ENCODE measurements at regions not wholly inside any gene's neighbourhood (a gene's known extent, or its start where the extent isn't known, plus 50 kb on each side); places are given as distances from the start of the nearest gene placed in this dataset.

DNA sequence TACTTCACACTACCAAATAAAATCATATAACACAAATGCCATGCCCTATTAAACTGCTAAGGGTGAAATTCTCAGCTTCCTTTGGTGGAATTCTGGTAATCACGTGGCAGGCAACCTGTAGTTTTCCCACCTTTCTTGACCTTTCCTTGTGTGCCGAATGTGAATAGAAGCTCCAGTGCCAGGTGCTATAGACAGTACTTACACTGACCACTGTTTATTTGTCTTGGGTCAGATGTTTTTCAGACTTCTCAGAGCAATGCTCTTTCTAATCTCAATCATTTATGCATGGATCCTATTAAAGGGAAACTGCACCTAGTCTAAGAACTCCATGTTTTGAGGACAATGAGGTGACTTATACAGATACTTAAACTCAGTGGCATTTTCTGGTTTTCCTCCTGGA lies 296.8 kb upstream of the DIAPH2 start:
- Histone ChIP-seq H3K4me1 (ENCODE audit: control insufficient read depth, insufficient read depth, low read length) (no peaks in the 10 kb centered on the region), H3K27me3 (ENCODE audit: control insufficient read depth, insufficient read depth, low read length) (no peaks in the 10 kb centered on the region), H3K36me3 (ENCODE audit: control insufficient read depth, insufficient read depth, low read length) (no peaks in the 10 kb centered on the region), H3K4me3 (ENCODE audit: low read length) (no peak overlapping the region), H3K9me3 (ENCODE audit: control insufficient read depth, insufficient read depth, low read length) (no peaks in the 10 kb centered on the region), H3K27ac (ENCODE audit: low read length) (no peak overlapping the region)
- no CpG with 5 or more reads among the region's 2 CpGs for WGBS (ENCODE audit: insufficient coverage, insufficient read length)
- no peak for DNase-seq (ENCODE audit: low read depth, low spot score)

DNA sequence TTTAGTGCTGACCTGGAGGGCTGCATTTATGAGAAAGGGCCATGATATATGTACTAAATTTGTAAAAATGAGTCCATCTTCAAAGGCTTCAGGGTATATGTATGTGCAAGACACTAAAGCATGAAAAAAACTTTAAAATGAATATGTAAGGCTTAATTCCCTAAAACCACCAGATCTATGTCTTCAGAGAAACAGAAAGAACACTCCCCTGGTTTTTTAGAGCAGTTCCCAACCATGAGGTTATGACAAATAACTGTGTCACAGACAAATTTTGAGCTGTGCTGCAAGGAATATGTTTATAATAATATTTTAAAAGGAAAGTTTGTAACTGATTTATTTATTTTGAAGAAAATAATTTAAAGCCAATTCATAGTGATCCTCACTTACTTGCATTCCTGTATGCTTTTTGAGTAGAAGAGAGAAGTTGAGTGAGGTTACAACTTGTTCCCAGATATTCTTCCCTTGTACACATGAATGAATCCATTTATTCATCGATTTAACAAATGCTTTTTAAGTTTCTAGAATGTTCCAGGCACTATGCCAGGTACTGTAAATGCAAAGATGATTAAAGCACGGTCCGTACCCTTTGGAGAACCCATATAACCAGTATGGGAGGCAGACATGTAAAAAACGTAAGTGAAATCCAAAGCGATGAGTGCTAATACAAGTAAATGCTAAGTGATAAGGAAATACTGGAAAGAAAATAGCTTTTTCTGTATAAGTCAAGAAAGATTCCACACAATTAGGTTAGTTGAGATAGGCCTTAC lies 295.2 kb upstream of the DIAPH2 start:
- Histone ChIP-seq H3K4me1 (ENCODE audit: control insufficient read depth, insufficient read depth, low read length) (no peaks in the 10 kb centered on the region), H3K9me3 (ENCODE audit: control insufficient read depth, insufficient read depth, low read length) (no peaks in the 10 kb centered on the region), H3K36me3 (ENCODE audit: control insufficient read depth, insufficient read depth, low read length) (no peaks in the 10 kb centered on the region), H3K4me3 (ENCODE audit: low read length) (no peak overlapping the region), H3K27me3 (ENCODE audit: control insufficient read depth, insufficient read depth, low read length) (no peaks in the 10 kb centered on the region), H3K27ac (ENCODE audit: low read length) (no peak overlapping the region)
- WGBS (ENCODE audit: insufficient coverage, insufficient read length): no CpG with 5 or more reads among the region's 5 CpGs
- DNase-seq (ENCODE audit: low read depth, low spot score): no peak

DNA sequence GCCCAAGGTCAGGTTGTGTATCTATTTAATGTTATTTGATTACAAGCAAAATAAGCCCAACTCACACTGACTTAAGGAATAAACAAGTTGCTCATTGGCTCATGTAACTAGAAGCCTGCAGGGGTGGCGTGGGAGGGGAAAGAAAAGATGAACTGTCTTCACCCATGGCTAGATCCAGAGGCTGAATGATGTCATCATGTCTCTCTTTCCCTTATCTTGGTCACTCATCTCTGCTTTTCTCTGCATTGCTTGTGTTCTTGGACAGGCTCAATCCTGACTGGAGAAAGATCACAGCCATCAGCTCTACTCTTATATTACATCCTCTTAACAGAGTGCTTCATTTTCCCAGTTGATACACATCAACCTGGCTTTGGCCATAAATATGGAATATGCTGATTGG lies 290.0 kb upstream of the DIAPH2 start:
- Histone ChIP-seq H3K36me3 (ENCODE audit: control insufficient read depth, insufficient read depth, low read length) (no peaks in the 10 kb centered on the region), H3K4me1 (ENCODE audit: control insufficient read depth, insufficient read depth, low read length) (no peaks in the 10 kb centered on the region), H3K9me3 (ENCODE audit: control insufficient read depth, insufficient read depth, low read length) (no peaks in the 10 kb centered on the region), H3K27me3 (ENCODE audit: control insufficient read depth, insufficient read depth, low read length) (no peaks in the 10 kb centered on the region), H3K27ac (ENCODE audit: low read length) (no peak overlapping the region), H3K4me3 (ENCODE audit: low read length) (no peak overlapping the region)
- no CpG with 5 or more reads among the region's 1 CpG for WGBS (ENCODE audit: insufficient coverage, insufficient read length)
- no peak for DNase-seq (ENCODE audit: low read depth, low spot score)

DNA sequence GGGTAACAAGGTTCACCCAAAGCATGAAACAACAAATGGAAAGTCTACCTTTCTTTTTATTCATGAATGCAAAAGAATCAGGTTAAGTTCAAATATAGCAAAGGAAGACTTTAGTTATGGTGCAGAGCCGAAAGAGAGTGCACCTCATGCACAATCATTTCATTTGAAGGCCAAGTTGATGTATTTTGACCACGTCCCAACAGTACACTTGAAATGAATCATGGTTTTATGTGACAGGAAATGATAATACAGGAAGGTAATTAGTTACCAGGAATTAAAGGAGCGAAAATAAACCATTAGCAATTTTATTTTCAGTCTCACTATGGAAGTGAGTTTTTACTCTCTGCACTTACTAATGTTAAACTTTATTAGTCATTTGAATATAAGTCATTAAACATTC lies 281.2 kb upstream of the DIAPH2 start:
- WGBS (ENCODE audit: insufficient coverage, insufficient read length): no CpG with 5 or more reads among the region's 3 CpGs
- no peaks in the 10 kb centered on the region for H3K36me3 ChIP-seq (ENCODE audit: control insufficient read depth, insufficient read depth, low read length)
- H3K4me3 ChIP-seq (ENCODE audit: low read length): no peak overlapping the region
- H3K4me1 ChIP-seq (ENCODE audit: control insufficient read depth, insufficient read depth, low read length): no peaks in the 10 kb centered on the region
- no peak for DNase-seq (ENCODE audit: low read depth, low spot score)
- H3K27me3 ChIP-seq (ENCODE audit: control insufficient read depth, insufficient read depth, low read length): no peaks in the 10 kb centered on the region
- no peaks in the 10 kb centered on the region for H3K9me3 ChIP-seq (ENCODE audit: control insufficient read depth, insufficient read depth, low read length)
- no peak overlapping the region for H3K27ac ChIP-seq (ENCODE audit: low read length)

DNA sequence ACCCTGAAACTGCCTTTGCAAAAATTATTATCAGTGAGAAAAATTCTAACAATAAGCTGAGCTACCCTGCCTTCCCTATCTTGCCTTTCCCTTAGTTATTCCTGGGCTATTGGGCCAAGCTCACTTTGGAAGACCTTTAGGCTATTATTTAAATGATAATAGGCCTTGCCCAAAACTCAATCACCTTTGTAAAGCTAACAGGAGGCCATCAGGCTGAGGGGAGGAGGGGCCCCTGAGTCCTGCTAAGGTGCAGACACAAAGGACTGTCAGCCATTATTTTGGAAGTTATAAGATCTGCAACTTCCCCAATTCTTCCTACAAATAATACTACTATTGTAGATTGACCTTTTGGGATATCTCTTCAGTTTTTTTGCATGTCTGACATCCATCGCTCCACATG lies 278.8 kb upstream of the DIAPH2 start:
- no peaks in the 10 kb centered on the region for H3K4me1 ChIP-seq (ENCODE audit: control insufficient read depth, insufficient read depth, low read length)
- H3K36me3 ChIP-seq (ENCODE audit: control insufficient read depth, insufficient read depth, low read length): no peaks in the 10 kb centered on the region
- no peak overlapping the region for H3K4me3 ChIP-seq (ENCODE audit: low read length)
- H3K27me3 ChIP-seq (ENCODE audit: control insufficient read depth, insufficient read depth, low read length): no peaks in the 10 kb centered on the region
- no peak for DNase-seq (ENCODE audit: low read depth, low spot score)
- whole genome bisulfite sequencing (ENCODE audit: insufficient coverage, insufficient read length): no CpG with 5 or more reads among the region's 1 CpG
- no peak overlapping the region for H3K27ac ChIP-seq (ENCODE audit: low read length)
- H3K9me3 ChIP-seq (ENCODE audit: control insufficient read depth, insufficient read depth, low read length): no peaks in the 10 kb centered on the region

DNA sequence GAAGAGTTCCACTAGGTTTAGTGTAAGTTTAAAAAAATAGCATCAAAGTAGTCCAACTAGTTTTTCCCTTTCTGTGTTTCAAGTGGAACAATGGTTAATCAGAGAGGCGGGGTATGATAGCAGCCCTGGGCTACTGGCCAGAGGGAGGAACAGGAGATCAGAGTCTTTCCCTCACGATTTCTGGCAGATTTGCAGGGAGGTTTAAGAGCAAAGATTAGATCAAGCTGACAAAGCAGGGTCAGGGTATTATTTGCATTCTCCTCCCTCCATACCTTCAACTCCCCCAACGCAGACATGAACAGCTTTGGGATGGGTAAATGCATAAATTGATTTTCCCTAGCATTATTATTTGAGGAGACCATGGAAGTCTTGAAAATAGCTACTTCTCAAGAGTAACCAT lies 277.6 kb upstream of the DIAPH2 start:
- Histone ChIP-seq H3K4me1 (ENCODE audit: control insufficient read depth, insufficient read depth, low read length) (no peaks in the 10 kb centered on the region), H3K4me3 (ENCODE audit: low read length) (no peak overlapping the region), H3K9me3 (ENCODE audit: control insufficient read depth, insufficient read depth, low read length) (no peaks in the 10 kb centered on the region), H3K27ac (ENCODE audit: low read length) (no peak overlapping the region), H3K36me3 (ENCODE audit: control insufficient read depth, insufficient read depth, low read length) (no peaks in the 10 kb centered on the region), H3K27me3 (ENCODE audit: control insufficient read depth, insufficient read depth, low read length) (no peaks in the 10 kb centered on the region)
- WGBS (ENCODE audit: insufficient coverage, insufficient read length): no CpG with 5 or more reads among the region's 3 CpGs
- no peak for DNase-seq (ENCODE audit: low read depth, low spot score)

DNA sequence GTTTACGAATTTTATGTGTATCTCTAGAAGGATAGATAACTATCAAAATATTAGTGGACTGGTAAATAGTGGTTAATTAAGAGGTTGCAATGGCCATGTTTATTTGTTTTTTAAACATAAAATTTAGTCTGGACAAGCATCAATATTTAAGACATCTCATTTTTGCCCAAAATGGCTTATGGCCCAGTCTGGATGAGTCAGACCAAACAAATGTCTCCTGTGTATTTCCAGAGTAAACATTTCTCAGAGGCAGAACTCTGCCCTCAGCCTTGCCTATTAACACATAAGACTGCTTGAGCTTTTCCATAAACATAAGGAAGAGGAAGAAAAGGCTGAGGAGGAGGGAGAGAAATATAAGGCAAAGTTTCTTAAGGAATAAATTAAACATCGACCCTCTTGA lies 277.1 kb upstream of the DIAPH2 start:
- Histone ChIP-seq H3K27ac (ENCODE audit: low read length) (no peak overlapping the region), H3K27me3 (ENCODE audit: control insufficient read depth, insufficient read depth, low read length) (no peaks in the 10 kb centered on the region), H3K4me1 (ENCODE audit: control insufficient read depth, insufficient read depth, low read length) (no peaks in the 10 kb centered on the region), H3K4me3 (ENCODE audit: low read length) (no peak overlapping the region), H3K36me3 (ENCODE audit: control insufficient read depth, insufficient read depth, low read length) (no peaks in the 10 kb centered on the region), H3K9me3 (ENCODE audit: control insufficient read depth, insufficient read depth, low read length) (no peaks in the 10 kb centered on the region)
- no peak for DNase-seq (ENCODE audit: low read depth, low spot score)
- WGBS (ENCODE audit: insufficient coverage, insufficient read length): no CpG with 5 or more reads among the region's 2 CpGs

DNA sequence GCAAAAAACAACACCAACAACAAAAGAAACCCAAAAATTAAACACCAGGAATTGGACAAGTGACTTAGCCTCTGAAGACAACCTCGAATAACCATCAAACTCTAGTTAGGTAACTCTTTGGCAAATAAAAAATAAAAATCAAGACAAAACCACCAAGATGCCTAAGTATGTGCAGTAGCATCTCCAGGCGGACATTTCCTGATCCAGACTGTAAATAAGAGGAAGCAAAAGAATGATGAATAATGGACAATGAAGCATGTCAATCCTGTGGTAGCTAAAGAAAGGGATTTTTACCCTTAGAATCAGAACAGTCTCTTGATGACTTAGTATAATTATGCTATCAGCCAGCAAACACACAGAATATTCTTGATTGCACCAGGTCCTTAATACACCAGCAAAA lies 276.7 kb upstream of the DIAPH2 start:
- no peaks in the 10 kb centered on the region for H3K4me1 ChIP-seq (ENCODE audit: control insufficient read depth, insufficient read depth, low read length)
- no peaks in the 10 kb centered on the region for H3K36me3 ChIP-seq (ENCODE audit: control insufficient read depth, insufficient read depth, low read length)
- H3K4me3 ChIP-seq (ENCODE audit: low read length): no peak overlapping the region
- DNase-seq (ENCODE audit: low read depth, low spot score): no peak
- H3K27ac ChIP-seq (ENCODE audit: low read length): no peak overlapping the region
- H3K27me3 ChIP-seq (ENCODE audit: control insufficient read depth, insufficient read depth, low read length): no peaks in the 10 kb centered on the region
- no CpG with 5 or more reads among the region's 2 CpGs for WGBS (ENCODE audit: insufficient coverage, insufficient read length)
- H3K9me3 ChIP-seq (ENCODE audit: control insufficient read depth, insufficient read depth, low read length): no peaks in the 10 kb centered on the region

DNA sequence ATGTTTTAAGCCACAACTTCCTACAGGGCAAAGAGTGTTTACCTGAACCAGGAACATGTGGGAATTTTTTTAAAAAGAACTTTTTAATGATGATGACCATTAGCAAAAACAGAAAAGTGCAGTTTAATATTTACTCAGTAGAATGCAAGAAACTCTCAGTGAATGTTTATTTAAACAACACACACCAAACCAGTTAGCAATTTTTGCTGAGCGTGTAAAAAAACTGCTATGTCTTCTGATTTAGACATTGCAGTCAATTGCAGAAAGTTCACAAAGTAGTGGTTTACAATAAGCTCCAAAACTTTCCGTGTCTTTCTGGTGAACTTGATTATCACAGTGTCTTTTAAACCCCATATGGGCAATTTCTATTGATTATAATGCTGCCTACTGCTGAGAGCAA lies 273.7 kb upstream of the DIAPH2 start:
- no peaks in the 10 kb centered on the region for H3K36me3 ChIP-seq (ENCODE audit: control insufficient read depth, insufficient read depth, low read length)
- H3K4me3 ChIP-seq (ENCODE audit: low read length): no peak overlapping the region
- no peaks in the 10 kb centered on the region for H3K27me3 ChIP-seq (ENCODE audit: control insufficient read depth, insufficient read depth, low read length)
- no peak overlapping the region for H3K27ac ChIP-seq (ENCODE audit: low read length)
- WGBS (ENCODE audit: insufficient coverage, insufficient read length): no CpG with 5 or more reads among the region's 2 CpGs
- no peaks in the 10 kb centered on the region for H3K9me3 ChIP-seq (ENCODE audit: control insufficient read depth, insufficient read depth, low read length)
- no peak for DNase-seq (ENCODE audit: low read depth, low spot score)
- H3K4me1 ChIP-seq (ENCODE audit: control insufficient read depth, insufficient read depth, low read length): no peaks in the 10 kb centered on the region

DNA sequence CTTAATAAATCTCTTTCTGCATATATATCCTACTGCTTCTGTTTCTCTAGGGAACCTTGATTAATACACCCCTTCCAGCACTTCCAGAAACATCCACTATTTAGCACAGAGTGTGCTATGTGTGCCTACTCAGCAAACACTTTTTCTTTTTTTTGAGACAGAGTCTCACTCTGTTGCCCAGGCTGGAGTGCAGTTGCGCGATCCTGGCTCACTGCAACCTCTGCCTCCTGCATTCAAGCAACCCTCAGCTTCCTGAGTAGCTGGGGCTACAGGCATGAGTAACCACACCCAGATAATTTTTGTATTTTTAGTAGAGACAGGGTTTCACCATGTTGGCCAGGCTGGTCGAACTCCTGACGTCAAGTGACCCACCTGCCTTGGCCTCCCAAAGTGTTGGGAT lies 266.9 kb upstream of the DIAPH2 start:
- H3K4me1 ChIP-seq (ENCODE audit: control insufficient read depth, insufficient read depth, low read length): no peaks in the 10 kb centered on the region
- H3K9me3 ChIP-seq (ENCODE audit: control insufficient read depth, insufficient read depth, low read length): no peaks in the 10 kb centered on the region
- no peaks in the 10 kb centered on the region for H3K27me3 ChIP-seq (ENCODE audit: control insufficient read depth, insufficient read depth, low read length)
- DNase-seq (ENCODE audit: low read depth, low spot score): no peak
- no CpG with 5 or more reads among the region's 4 CpGs for WGBS (ENCODE audit: insufficient coverage, insufficient read length)
- no peak overlapping the region for H3K27ac ChIP-seq (ENCODE audit: low read length)
- H3K4me3 ChIP-seq (ENCODE audit: low read length): no peak overlapping the region
- no peaks in the 10 kb centered on the region for H3K36me3 ChIP-seq (ENCODE audit: control insufficient read depth, insufficient read depth, low read length)

DNA sequence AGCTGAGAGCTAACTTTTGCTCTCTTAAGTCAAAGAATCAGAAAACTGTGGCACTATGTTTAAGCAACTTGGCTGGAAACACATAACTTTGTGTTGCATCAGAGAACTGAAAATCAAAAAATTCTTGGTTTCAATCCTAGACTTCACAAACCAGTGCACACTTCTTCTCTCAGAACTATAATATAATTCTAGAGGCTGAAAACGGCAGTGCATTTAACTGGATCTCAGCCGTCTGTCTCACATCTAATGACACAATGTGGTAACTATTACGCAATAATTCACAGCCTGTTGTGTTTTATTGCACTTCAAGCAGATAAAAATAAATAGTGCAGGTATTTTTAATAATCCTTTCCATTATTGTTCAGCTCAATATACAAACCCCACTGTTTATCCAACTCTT lies 260.6 kb upstream of the DIAPH2 start:
- Histone ChIP-seq H3K4me3 (ENCODE audit: low read length) (no peak overlapping the region), H3K27me3 (ENCODE audit: control insufficient read depth, insufficient read depth, low read length) (no peaks in the 10 kb centered on the region), H3K36me3 (ENCODE audit: control insufficient read depth, insufficient read depth, low read length) (no peaks in the 10 kb centered on the region), H3K4me1 (ENCODE audit: control insufficient read depth, insufficient read depth, low read length) (no peaks in the 10 kb centered on the region), H3K9me3 (ENCODE audit: control insufficient read depth, insufficient read depth, low read length) (no peaks in the 10 kb centered on the region), H3K27ac (ENCODE audit: low read length) (no peak overlapping the region)
- no CpG with 5 or more reads among the region's 3 CpGs for WGBS (ENCODE audit: insufficient coverage, insufficient read length)
- DNase-seq (ENCODE audit: low read depth, low spot score): no peak

Measured in iPS DF 6.9 (cell line).